ENCODE measurements at regions not wholly inside any gene's neighbourhood (a gene's known extent, or its start where the extent isn't known, plus 50 kb on each side); places are given as distances from the start of the nearest gene placed in this dataset.

DNA sequence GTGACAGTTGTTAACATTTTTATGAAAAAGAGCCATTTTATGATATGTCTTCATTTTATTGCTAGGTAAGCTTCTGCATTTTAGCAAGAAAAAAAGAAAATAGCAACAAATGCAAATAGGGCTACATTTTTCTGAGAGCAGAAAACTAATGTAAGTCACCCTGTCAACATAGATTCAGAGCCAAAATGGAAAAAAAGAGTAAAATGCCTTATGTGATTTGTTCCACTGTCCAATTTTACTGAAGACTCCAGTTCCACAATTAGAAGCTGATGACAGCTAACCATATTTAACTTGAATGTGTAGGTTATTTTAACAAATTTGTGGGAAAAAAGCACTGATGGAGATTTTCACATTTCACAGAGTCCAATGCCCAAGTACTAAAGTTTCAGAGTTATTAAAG is 772.3 kb downstream of the FAT4 start:
- TF ChIP-seq, protein P1, sequence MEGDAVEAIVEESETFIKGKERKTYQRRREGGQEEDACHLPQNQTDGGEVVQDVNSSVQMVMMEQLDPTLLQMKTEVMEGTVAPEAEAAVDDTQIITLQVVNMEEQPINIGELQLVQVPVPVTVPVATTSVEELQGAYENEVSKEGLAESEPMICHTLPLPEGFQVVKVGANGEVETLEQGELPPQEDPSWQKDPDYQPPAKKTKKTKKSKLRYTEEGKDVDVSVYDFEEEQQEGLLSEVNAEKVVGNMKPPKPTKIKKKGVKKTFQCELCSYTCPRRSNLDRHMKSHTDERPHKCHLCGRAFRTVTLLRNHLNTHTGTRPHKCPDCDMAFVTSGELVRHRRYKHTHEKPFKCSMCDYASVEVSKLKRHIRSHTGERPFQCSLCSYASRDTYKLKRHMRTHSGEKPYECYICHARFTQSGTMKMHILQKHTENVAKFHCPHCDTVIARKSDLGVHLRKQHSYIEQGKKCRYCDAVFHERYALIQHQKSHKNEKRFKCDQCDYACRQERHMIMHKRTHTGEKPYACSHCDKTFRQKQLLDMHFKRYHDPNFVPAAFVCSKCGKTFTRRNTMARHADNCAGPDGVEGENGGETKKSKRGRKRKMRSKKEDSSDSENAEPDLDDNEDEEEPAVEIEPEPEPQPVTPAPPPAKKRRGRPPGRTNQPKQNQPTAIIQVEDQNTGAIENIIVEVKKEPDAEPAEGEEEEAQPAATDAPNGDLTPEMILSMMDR (IDR thresholded peaks at IDR 0.05 in 4 of 5, conservative IDR thresholded peaks at IDR 0.05 in 1 of 5): no peak
- no peak for TF ChIP-seq POLR2A (IDR thresholded peaks at IDR 0.05)
